Mucosa of descending colon (tissue), 3 donors: ENCODE measurements at regions not wholly inside any gene's neighbourhood (a gene's known extent, or its start where the extent isn't known, plus 50 kb on each side); places are given as distances from the start of the nearest gene placed in this dataset.

ENCODE experiments used
- ATAC-seq: fragments of 200-7000 bp; cut with Tn5 transposase; one replicate; pipeline ENCODE4 v1.9.1; 2020; ENCODE audit warnings: mild to moderate bottlenecking, moderate library complexity
- DNase-seq, 3 donors: peaks; one replicate each; pipeline ENCODE4 v3.0.0-alpha.2; 2020
- H3K36me3 ChIP-seq: fragments of 200-600 bp; one replicate; pipeline ENCODE4 v1.8.0; 2021; ENCODE audit warnings: low read depth, mild to moderate bottlenecking
- H3K4me1 ChIP-seq: fragments of 200-600 bp; one replicate; pipeline ENCODE4 v1.8.0; 2021; ENCODE audit warnings: low read depth, mild to moderate bottlenecking
- H3K4me3 ChIP-seq: fragments of 200-600 bp; one replicate; pipeline ENCODE4 v1.8.0; 2021; ENCODE audit warnings: mild to moderate bottlenecking
- H3K9me3 ChIP-seq: fragments of 200-600 bp; one replicate; pipeline ENCODE4 v1.8.0; 2021; ENCODE audit warnings: mild to moderate bottlenecking
- CTCF ChIP-seq: fragments of 200-600 bp; IDR thresholded peaks from one replicate; pipeline ENCODE4 v1.8.0; 2022; ENCODE audit warnings: antibody characterized with exemption, mild to moderate bottlenecking
- intact Hi-C, 2 donors: fragments of 100-400 bp; cut with DNase I in 1 of 2; cut with micrococcal nuclease in 1 of 2; formaldehyde crosslinking; loops; one replicate each; pipeline versions ENCODE4 v1.11.0 to v1.11.1; 2022; cut with DNase I, micrococcal nuclease
- donor health status: DM: no; HTN: no; CAD: no; lungs with moderate emphysema.
- donor health status: DM: no; HTN: no; CAD: no.
- donor health status: DM: no; HTN: yes; CAD: no.

DNA sequence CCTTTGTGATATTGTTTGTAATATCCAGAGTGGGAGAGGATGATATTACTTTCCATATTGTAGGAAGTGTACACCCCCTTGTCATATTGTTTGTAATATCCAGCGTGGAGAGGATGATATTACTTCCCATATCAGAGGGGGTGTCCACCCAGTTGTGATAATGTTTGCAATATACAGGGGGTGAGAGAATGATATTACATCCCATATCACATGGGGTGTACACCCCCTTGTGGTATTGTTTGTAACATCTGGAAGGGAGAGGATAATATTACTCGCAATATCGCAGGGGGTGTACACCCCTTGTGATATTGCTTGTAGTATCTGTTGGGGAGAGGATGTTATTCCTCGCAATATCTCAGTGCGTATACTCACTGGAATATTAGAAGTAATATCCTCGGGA lies 61.5 kb downstream of the PRSS23 start:
- DNase-seq (no peak), ATAC-seq (no peak)
- no peak for TF ChIP-seq CTCF
- H3K9me3 ChIP-seq: no peaks in the 10 kb centered on the region
- intact Hi-C loops: no loop called here
- H3K36me3 ChIP-seq: no peaks in the 10 kb centered on the region
- H3K4me1 ChIP-seq: no peaks in the 10 kb centered on the region
- no peak overlapping the region for H3K4me3 ChIP-seq

GRCh38 chr11:86863476-86863875 lies 63.1 kb downstream of the PRSS23 start:
- no peak overlapping the region for H3K4me3 ChIP-seq
- no peaks in the 10 kb centered on the region for H3K36me3 ChIP-seq
- TF ChIP-seq CTCF: no peak
- intact Hi-C loops: no loop called here
- H3K4me1 ChIP-seq: no peaks in the 10 kb centered on the region
- ATAC-seq: no peak
- no peaks in the 10 kb centered on the region for H3K9me3 ChIP-seq
- DNase-seq: no peak

- H3K36me3 ChIP-seq: no peaks in the 10 kb centered on the region
- intact Hi-C loops: no loop called here
- ATAC-seq (no peak), DNase-seq (no peak)
- no peaks in the 10 kb centered on the region for H3K9me3 ChIP-seq
- H3K4me1 ChIP-seq: no peaks in the 10 kb centered on the region
- no peak for TF ChIP-seq CTCF
- H3K4me3 ChIP-seq: no peak overlapping the region
Measured at GRCh38 chr11:86865436-86865835, 65.1 kb downstream of the PRSS23 start.

- ATAC-seq (no peak), DNase-seq (no peak)
- intact Hi-C loops: no loop called here
Measured at GRCh38 chr11:86869531-86869930, 69.2 kb downstream of the PRSS23 start.

DNA sequence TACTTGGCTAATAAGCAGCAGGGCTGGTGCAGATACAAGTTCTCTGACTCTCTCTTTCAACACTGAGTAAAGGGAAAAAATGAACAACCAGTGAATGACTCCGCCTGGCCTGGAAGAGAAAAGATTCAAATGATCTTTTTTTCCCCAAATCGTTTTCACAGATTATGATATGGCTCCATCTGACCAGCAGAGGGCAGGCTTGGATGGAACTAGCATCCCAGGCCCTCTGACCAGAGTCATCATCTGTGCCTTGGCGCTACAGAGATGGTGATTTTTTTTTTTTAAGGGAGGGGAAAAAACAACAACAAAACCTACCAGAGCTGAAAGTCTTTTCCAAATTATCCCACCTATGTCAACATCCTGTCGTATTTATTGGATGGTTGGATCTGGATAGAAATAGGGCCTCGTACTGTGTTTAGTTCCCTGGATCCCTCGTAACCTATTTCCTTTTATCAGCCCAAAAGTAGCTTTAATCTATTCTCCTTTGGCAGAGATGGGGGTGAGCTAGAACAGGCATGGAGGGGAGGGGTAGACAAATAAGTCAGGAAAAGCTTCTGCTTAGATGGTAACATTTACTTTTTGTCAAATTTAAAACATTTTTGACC lies 69.7 kb downstream of the PRSS23 start:
- intact Hi-C loops: loop anchor here (5.0 kb wide), 1 partner anchor 47 kb away; no protein-coding TSS in a partner anchor
- Histone ChIP-seq H3K4me3 (no peak overlapping the region), H3K36me3 (no peaks in the 10 kb centered on the region), H3K4me1 (no peaks in the 10 kb centered on the region), H3K9me3 (no peaks in the 10 kb centered on the region)
- TF ChIP-seq CTCF: peak; percentile 32
- peak in 2 of 3 donors; percentile 39 to 70 for DNase-seq
- peak; percentile 76 for ATAC-seq

More at GRCh38 chr11:86869531-86869930, 69.2 kb downstream of the PRSS23 start:
- Histone ChIP-seq H3K9me3 (no peaks in the 10 kb centered on the region), H3K36me3 (no peaks in the 10 kb centered on the region), H3K4me1 (no peaks in the 10 kb centered on the region), H3K4me3 (no peak overlapping the region)
- no peak for TF ChIP-seq CTCF
